ENCODE measurements at regions not wholly inside any gene's neighbourhood (a gene's known extent, or its start where the extent isn't known, plus 50 kb on each side); places are given as distances from the start of the nearest gene placed in this dataset.

GRCh38 chr1:36613721-36614120 is 131.0 kb upstream of the CSF3R start:
- H3K18ac ChIP-seq (ENCODE audit: extremely low read depth, low read length), result no peak overlapping the region
- WGBS, 2 experiments (ENCODE audit: extremely low coverage in 1 of 2, insufficient coverage in 1 of 2, insufficient read length in 1 of 2, insufficient replicate concordance in 2 of 2, low coverage in 1 of 2, low lambda C conversion rate in 2 of 2, missing lambda C conversion rate in 1 of 2), result 71% methylated on average over 3 of the region's 3 CpGs; no CpG with 5 or more reads in 1 of the 2 experiments
- H3K27me3 ChIP-seq (replicated peaks in 1 of 4; ENCODE audit: control insufficient read depth in 3 of 4, extremely low read depth in 1 of 4, insufficient read depth in 3 of 4, low read length in 3 of 4), result no peaks in the 10 kb centered on the region
- H4K8ac ChIP-seq (ENCODE audit: extremely low read depth, insufficient read depth, low read length), result no peak overlapping the region
- no peak overlapping the region for H2BK120ac ChIP-seq (replicated peaks; ENCODE audit: low read depth, low read length)
- no peak overlapping the region for H3K4me3 ChIP-seq (ENCODE audit: extremely low read depth in 1 of 4, insufficient read depth in 2 of 4, low read depth in 3 of 4, low read length in 4 of 4)
- H4K91ac ChIP-seq (replicated peaks; ENCODE audit: insufficient read length, low read length), result peak overlapping the region; percentile 71
- CTCF ChIA-PET (ENCODE audit: partially characterized antibody), result interaction anchor here (0.6 to 25.9 kb wide), 15 partner anchors 9 to 415 kb away, joined by 3 to 303 read pairs (median 4); no protein-coding TSS in a partner anchor
- no peak for FAIRE-seq
- H2BK15ac ChIP-seq (ENCODE audit: low read length), result peak overlapping the region; percentile 66; the same call in 1 of the 2 replicates
- H4K5ac ChIP-seq (ENCODE audit: insufficient read length, low read depth, low read length), result no peak overlapping the region
- H2BK12ac ChIP-seq (ENCODE audit: low read depth, low read length), result 0 out of 2 replicates have a peak overlapping the region, but pooled peaks have one; percentile 64
- no peaks in the 10 kb centered on the region for H3K4me1 ChIP-seq (replicated peaks in 1 of 4; ENCODE audit: control insufficient read depth in 3 of 4, insufficient read depth in 4 of 4, low read length in 3 of 4)
- H2AFZ ChIP-seq (ENCODE audit: low read length), result no peak overlapping the region
- H3K27ac ChIP-seq (ENCODE audit: low read depth, low read length), result no peak overlapping the region
- no peak overlapping the region for H3K23ac ChIP-seq (ENCODE audit: insufficient read length)
- H4K20me1 ChIP-seq (replicated peaks in 1 of 2; ENCODE audit: control insufficient read depth in 1 of 2, insufficient read depth in 2 of 2, low read length in 2 of 2), result peaks cover 0 to 12% of the 10 kb centered on the region in 2 experiments
- no peak overlapping the region for H3K9ac ChIP-seq (replicated peaks in 1 of 4; ENCODE audit: extremely low read depth in 1 of 4, low read depth in 3 of 4, low read length in 3 of 4)
- peak overlapping the region; percentile 57; the same call in 1 of the 2 replicates for H2BK20ac ChIP-seq (ENCODE audit: low read length)
- H3K4me2 ChIP-seq (ENCODE audit: insufficient read depth in 1 of 2, low read depth in 2 of 2, low read length in 2 of 2), result no peak overlapping the region
- no peaks in the 10 kb centered on the region for H3K9me3 ChIP-seq (ENCODE audit: insufficient read depth in 2 of 2, low read depth in 1 of 2, low read length in 1 of 2)
- no peaks in the 10 kb centered on the region for H3K79me1 ChIP-seq (ENCODE audit: low read depth, low read length)
- POLR2A ChIA-PET (ENCODE audit: partially characterized antibody), result no interaction called here
- H3K79me2 ChIP-seq (ENCODE audit: control insufficient read depth in 1 of 2, insufficient read depth in 2 of 2, low read length in 2 of 2), result no peaks in the 10 kb centered on the region
- no peak overlapping the region for H2BK5ac ChIP-seq (ENCODE audit: low read depth, low read length)
- H3K14ac ChIP-seq (ENCODE audit: insufficient read length), result no peak overlapping the region
- H2AK5ac ChIP-seq (ENCODE audit: low read depth, low read length), result peak overlapping the region; percentile 82; the same call in 1 of the 2 replicates
- no peaks in the 10 kb centered on the region for H3K36me3 ChIP-seq (ENCODE audit: control insufficient read depth in 2 of 4, insufficient read depth in 4 of 4, low read length in 3 of 4)
- H3K4ac ChIP-seq (replicated peaks; ENCODE audit: insufficient read length, low read depth, low read length), result no peak overlapping the region
- H3K23me2 ChIP-seq (ENCODE audit: low read depth, low read length), result 0 out of 2 replicates have a peak, but pooled peaks cover 6% of the 10 kb centered on the region
- no peak overlapping the region for H3K56ac ChIP-seq (replicated peaks; ENCODE audit: insufficient read length, low read depth, low read length)
- DNase-seq (ENCODE audit: low read depth in 1 of 2, low spot score in 2 of 2), result no peak
- TF ChIP-seq POLR2A (IDR thresholded peaks at IDR 0.05; ENCODE audit: control extremely low read depth in 1 of 2, low read depth in 2 of 2, low read length in 2 of 2), result no peak

Measured in H1 (cell line).